ENCODE measurements at regions not wholly inside any gene's neighbourhood (a gene's known extent, or its start where the extent isn't known, plus 50 kb on each side); places are given as distances from the start of the nearest gene placed in this dataset.
A peak's percentile ranks its signal among the peaks of the same experiment; 100 is the strongest.

DNA sequence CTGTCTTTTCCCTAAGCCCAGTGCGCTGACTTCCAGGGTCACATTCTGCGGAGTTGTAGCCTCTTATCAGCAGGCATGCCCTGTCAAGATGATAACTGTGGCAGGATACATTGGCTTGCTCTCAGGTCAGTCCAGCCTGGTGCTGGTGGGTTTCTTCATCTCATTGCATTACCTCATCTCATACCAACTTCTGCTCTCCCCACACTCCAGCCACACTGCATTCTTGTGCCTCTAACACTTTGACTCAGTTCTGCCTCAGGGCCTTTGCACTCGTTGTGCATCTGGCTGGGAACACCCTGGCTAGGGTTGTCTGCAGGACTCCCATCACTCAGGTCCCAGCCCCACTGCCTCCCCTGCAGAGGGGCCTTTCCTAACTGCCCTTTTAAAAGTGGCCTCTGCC is 110.3 kb upstream of the BACH2 start:
- Histone ChIP-seq H3K9me3 (no peaks in the 10 kb centered on the region), H3K27me3 (no peaks in the 10 kb centered on the region), H3K36me3 (no peaks in the 10 kb centered on the region), H3K27ac (no peak overlapping the region), H3K4me3 (no peak overlapping the region), H3K4me1 (peaks cover 0 to 13% of the 10 kb centered on the region in 2 donors)
- DNase-seq, result no peak
- TF ChIP-seq, protein P1, sequence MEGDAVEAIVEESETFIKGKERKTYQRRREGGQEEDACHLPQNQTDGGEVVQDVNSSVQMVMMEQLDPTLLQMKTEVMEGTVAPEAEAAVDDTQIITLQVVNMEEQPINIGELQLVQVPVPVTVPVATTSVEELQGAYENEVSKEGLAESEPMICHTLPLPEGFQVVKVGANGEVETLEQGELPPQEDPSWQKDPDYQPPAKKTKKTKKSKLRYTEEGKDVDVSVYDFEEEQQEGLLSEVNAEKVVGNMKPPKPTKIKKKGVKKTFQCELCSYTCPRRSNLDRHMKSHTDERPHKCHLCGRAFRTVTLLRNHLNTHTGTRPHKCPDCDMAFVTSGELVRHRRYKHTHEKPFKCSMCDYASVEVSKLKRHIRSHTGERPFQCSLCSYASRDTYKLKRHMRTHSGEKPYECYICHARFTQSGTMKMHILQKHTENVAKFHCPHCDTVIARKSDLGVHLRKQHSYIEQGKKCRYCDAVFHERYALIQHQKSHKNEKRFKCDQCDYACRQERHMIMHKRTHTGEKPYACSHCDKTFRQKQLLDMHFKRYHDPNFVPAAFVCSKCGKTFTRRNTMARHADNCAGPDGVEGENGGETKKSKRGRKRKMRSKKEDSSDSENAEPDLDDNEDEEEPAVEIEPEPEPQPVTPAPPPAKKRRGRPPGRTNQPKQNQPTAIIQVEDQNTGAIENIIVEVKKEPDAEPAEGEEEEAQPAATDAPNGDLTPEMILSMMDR (IDR thresholded peaks at IDR 0.05), result no peak
- intact Hi-C loops (cut with DNase I), result no loop called here
- ATAC-seq, result no peak

DNA sequence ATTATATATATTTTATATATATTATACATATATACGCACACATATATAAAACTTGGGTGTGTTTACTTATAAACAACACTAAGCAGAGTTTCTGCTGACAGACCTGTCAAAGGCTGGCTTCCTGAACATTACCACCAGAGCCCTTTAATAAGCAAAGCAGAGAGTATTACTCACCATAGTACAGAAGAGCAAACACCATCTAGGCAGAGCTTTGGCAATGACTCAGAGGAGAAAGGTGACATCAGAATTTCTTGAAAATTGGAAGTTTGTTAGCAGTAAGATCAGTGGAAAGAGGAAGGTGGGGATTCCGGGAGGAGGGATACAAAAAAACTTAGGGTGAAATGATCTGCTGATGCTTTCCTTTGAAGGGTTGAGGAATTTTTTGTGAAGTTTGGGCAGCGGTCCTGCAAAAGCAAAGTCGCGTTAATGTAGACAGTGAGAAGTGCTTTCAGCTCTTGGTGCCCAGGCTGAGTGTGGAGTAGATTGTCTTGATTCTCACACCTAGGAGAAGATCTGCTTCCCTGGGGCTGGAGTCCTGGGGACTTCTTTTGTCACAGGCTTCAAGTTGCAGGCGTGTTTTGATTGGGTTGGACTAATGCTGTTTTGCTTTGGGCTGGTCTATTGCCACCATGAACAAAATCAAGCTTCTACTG is 109.6 kb upstream of the BACH2 start:
- no peak for DNase-seq
- Histone ChIP-seq H3K27me3 (no peaks in the 10 kb centered on the region), H3K27ac (no peak overlapping the region), H3K4me3 (no peak overlapping the region), H3K4me1 (peaks cover 0 to 13% of the 10 kb centered on the region in 2 donors), H3K9me3 (no peaks in the 10 kb centered on the region), H3K36me3 (no peaks in the 10 kb centered on the region)
- TF ChIP-seq, protein P1 (IDR thresholded peaks at IDR 0.05), result no peak
- intact Hi-C loops (cut with DNase I), result no loop called here
- ATAC-seq, result peak; percentile 57

DNA sequence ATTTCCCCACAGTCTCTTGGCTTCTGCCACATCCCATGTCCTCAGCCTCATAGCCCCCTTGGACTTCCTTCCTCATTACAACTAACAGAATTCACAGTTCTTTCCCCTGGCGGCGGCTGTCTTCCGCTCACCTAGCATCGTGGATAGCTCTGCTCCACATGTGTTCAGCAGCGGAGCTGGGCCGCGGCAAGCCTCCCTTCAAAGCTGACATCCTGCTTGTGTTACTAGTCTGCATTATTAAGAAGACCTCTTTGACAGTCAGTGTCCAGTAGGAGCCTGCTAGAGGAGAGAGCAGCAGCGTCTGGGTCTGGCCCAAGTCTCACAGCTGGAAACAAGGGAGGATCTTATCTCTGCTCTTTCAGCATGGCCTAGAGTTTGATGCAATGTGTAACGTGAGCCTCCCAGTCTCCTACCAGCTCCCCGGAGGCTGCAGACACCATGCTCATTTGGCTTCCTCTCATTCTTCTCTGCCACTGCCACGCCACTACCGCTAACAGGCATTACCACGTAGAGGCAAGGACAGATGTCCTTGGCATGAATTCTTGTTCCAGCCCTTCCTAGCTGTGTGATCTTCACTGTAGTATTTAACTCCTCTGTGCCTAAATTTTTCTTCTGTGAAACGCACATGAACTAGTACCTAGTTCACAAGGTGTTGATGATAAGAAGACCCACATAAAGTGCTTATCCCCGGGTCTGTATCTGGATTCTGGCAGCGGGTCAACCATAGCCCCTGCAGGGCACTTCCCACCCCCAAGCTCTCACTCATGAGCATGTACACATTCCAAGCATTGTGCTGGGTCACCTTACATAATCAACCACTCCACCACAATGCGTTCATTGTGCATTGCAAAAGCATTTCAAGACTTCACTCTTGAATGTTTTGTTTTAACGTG is 107.1 kb upstream of the BACH2 start:
- TF ChIP-seq, protein P1 (IDR thresholded peaks at IDR 0.05), result no peak
- Histone ChIP-seq H3K36me3 (no peaks in the 10 kb centered on the region), H3K4me3 (no peak overlapping the region), H3K9me3 (no peaks in the 10 kb centered on the region), H3K4me1 (peaks cover 0 to 13% of the 10 kb centered on the region in 2 donors), H3K27ac (no peak overlapping the region), H3K27me3 (no peaks in the 10 kb centered on the region)
- DNase-seq, result peak in 3 of 4 donors; percentile 36 to 79 (median 71)
- intact Hi-C loops (cut with DNase I), result no loop called here
- peak; percentile 71 for ATAC-seq

DNA sequence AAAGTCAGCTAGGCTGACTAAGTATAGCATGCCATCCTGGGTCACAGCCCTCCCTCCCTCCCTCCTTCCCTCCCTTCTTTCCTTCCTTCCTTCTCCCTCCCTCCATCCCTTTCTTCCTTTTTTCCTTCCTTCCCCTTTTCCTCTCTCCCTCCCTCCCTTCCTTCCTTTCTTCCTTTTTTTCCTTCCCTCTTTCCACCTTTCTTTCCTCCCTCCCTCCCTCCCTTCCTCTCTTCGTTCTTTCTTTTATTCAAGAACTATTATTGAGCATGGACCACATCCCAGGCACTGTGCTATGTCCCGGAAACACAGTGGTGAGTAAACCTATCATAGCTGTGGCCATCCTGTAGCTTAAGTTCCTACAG is 106.2 kb upstream of the BACH2 start:
- Histone ChIP-seq H3K4me1 (peaks cover 0 to 15% of the 10 kb centered on the region in 2 donors), H3K27me3 (no peaks in the 10 kb centered on the region), H3K36me3 (no peaks in the 10 kb centered on the region), H3K9me3 (no peaks in the 10 kb centered on the region), H3K4me3 (no peak overlapping the region), H3K27ac (no peak overlapping the region)
- intact Hi-C loops (cut with DNase I), result no loop called here
- ATAC-seq, result no peak
- DNase-seq, result no peak
- TF ChIP-seq, protein P1 (IDR thresholded peaks at IDR 0.05), result no peak
